ENCODE measurements at regions not wholly inside any gene's neighbourhood (a gene's known extent, or its start where the extent isn't known, plus 50 kb on each side); places are given as distances from the start of the nearest gene placed in this dataset.

DNA sequence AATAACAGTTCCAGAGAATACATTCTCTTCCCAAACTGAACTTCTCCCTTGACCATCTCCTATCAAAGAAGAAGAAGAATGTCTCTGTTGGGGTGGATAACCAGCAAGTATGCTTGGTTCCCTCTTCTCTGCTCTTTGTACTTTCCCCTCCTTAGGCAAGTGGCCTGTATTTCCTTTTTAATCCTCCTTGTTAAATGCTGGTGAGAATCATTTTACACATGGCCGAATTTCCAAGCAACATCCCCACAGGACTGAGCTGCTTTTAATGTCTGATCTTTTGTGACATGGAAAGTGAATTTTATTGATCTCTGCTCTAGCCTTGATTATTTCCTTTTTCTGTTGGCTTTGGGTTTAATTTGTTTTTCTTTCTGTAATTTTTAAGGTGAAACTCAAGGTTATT is 336.7 kb downstream of the DUSP10 start:
- no peaks in the 10 kb centered on the region for H3K4me1 ChIP-seq (ENCODE audit: control insufficient read depth, insufficient read depth, low read length)
- no peaks in the 10 kb centered on the region for H3K27me3 ChIP-seq (replicated peaks in 1 of 2; ENCODE audit: control insufficient read depth in 2 of 2, insufficient read depth in 2 of 2, low read length in 1 of 2)
- RAD21 ChIA-PET (ENCODE audit: unreplicated experiment): no interaction called here
- DNase-seq (ENCODE audit: low read depth, low spot score) (no peak), ATAC-seq (no peak), FAIRE-seq (no peak)
- H4K20me1 ChIP-seq (ENCODE audit: control insufficient read depth, insufficient read depth): no peaks in the 10 kb centered on the region
- in situ Hi-C loops (cut with MboI) (no loop called here), intact Hi-C loops (cut with micrococcal nuclease; ENCODE audit: unreplicated experiment) (no loop called here)
- no peaks in the 10 kb centered on the region for H3K79me2 ChIP-seq (ENCODE audit: control insufficient read depth, insufficient read depth, low read length)
- POLR2A ChIA-PET: no interaction called here
- no peak overlapping the region for H3K4me2 ChIP-seq (ENCODE audit: control insufficient read depth, insufficient read depth)
- no peaks in the 10 kb centered on the region for H3K36me3 ChIP-seq (ENCODE audit: control insufficient read depth in 2 of 2, insufficient read depth in 2 of 2, low read length in 1 of 2)
- 0% methylated on average over 1 of the region's 1 CpG for WGBS (ENCODE audit: insufficient coverage, insufficient replicate concordance, low lambda C conversion rate, missing lambda C conversion rate)
- CTCF ChIA-PET: no interaction called here
- no peak overlapping the region for H3K9ac ChIP-seq (ENCODE audit: control insufficient read depth, insufficient read depth, low read length)
- H3K9me3 ChIP-seq (replicated peaks; ENCODE audit: control insufficient read depth, insufficient read depth, low read length): no peaks in the 10 kb centered on the region
- no peak overlapping the region for H3K27ac ChIP-seq (ENCODE audit: control insufficient read depth, insufficient read depth)
- no peak overlapping the region for H3K4me3 ChIP-seq
- no peak overlapping the region for H2AFZ ChIP-seq (ENCODE audit: control insufficient read depth, low read depth, low read length)
- no peak for TF ChIP-seq ATF7 (IDR thresholded peaks at IDR 0.05; ENCODE audit: low read depth)
- TF ChIP-seq CBX3 (IDR thresholded peaks at IDR 0.05; ENCODE audit: borderline replicate concordance, low read depth): no peak
- TF ChIP-seq, protein P1, sequence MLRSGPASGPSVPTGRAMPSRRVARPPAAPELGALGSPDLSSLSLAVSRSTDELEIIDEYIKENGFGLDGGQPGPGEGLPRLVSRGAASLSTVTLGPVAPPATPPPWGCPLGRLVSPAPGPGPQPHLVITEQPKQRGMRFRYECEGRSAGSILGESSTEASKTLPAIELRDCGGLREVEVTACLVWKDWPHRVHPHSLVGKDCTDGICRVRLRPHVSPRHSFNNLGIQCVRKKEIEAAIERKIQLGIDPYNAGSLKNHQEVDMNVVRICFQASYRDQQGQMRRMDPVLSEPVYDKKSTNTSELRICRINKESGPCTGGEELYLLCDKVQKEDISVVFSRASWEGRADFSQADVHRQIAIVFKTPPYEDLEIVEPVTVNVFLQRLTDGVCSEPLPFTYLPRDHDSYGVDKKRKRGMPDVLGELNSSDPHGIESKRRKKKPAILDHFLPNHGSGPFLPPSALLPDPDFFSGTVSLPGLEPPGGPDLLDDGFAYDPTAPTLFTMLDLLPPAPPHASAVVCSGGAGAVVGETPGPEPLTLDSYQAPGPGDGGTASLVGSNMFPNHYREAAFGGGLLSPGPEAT (IDR thresholded peaks at IDR 0.05; ENCODE audit: low read depth): no peak
- no peak for TF ChIP-seq ASH2L (IDR thresholded peaks at IDR 0.05; ENCODE audit: borderline replicate concordance, low read depth)
- TF ChIP-seq, protein P2, sequence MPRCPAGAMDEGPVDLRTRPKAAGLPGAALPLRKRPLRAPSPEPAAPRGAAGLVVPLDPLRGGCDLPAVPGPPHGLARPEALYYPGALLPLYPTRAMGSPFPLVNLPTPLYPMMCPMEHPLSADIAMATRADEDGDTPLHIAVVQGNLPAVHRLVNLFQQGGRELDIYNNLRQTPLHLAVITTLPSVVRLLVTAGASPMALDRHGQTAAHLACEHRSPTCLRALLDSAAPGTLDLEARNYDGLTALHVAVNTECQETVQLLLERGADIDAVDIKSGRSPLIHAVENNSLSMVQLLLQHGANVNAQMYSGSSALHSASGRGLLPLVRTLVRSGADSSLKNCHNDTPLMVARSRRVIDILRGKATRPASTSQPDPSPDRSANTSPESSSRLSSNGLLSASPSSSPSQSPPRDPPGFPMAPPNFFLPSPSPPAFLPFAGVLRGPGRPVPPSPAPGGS (IDR thresholded peaks at IDR 0.05; ENCODE audit: borderline replicate concordance, insufficient read depth, low read depth, low read length, poor library complexity, severe bottlenecking): no peak
- TF ChIP-seq TARDBP (IDR thresholded peaks at IDR 0.05; ENCODE audit: borderline replicate concordance): no peak
- no peak for TF ChIP-seq ZBTB11 (CRISPR knock-in tag; IDR thresholded peaks at IDR 0.05)
- TF ChIP-seq EED (IDR thresholded peaks at IDR 0.05; ENCODE audit: low read depth): no peak
- no peak for TF ChIP-seq CBX5 (IDR thresholded peaks at IDR 0.05; ENCODE audit: low read depth)
- TF ChIP-seq BMI1 (IDR thresholded peaks at IDR 0.05; ENCODE audit: borderline replicate concordance): no peak
- TF ChIP-seq, protein P3, sequence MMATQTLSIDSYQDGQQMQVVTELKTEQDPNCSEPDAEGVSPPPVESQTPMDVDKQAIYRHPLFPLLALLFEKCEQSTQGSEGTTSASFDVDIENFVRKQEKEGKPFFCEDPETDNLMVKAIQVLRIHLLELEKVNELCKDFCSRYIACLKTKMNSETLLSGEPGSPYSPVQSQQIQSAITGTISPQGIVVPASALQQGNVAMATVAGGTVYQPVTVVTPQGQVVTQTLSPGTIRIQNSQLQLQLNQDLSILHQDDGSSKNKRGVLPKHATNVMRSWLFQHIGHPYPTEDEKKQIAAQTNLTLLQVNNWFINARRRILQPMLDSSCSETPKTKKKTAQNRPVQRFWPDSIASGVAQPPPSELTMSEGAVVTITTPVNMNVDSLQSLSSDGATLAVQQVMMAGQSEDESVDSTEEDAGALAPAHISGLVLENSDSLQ (IDR thresholded peaks at IDR 0.05): no peak
- no peak for TF ChIP-seq HDAC2 (IDR thresholded peaks at IDR 0.05)
- no peak for TF ChIP-seq IKZF2 (IDR thresholded peaks at IDR 0.05)
- TF ChIP-seq HDGF (IDR thresholded peaks at IDR 0.05): no peak
- TF ChIP-seq CREM (IDR thresholded peaks at IDR 0.05; ENCODE audit: low read depth): no peak
- BruUV-seq (replicated peaks): no TSS peak
- SMC1A ChIA-PET (ENCODE audit: uncharacterized antibody, unreplicated experiment): no interaction called here
